ENCODE measurements at regions not wholly inside any gene's neighbourhood (a gene's known extent, or its start where the extent isn't known, plus 50 kb on each side); places are given as distances from the start of the nearest gene placed in this dataset.
A peak's percentile ranks its signal among the peaks of the same experiment; 100 is the strongest.

DNA sequence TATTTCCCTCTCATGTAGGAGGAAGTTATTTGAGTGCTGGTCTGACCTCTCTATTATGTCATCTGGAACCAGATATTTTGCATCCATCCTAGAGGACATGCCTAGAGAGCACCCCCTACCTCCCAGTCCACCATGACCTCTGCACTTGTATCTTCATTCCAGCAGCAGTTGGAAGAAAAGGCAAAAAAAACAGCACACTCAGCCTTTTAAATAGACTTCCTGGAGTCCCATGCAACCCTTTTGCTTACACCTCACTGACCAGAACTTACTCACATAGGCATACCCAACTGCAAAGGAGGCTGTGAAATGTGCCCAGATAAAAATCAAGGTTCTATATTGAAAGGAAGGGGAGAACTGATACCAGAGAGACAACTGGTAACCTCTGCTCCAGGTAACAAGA is 92.3 kb upstream of the FHIT start:
- POLR2A ChIA-PET = no interaction called here
- DNase-seq (ENCODE audit: low spot score) (no peak), ATAC-seq (no peak)
- CTCF ChIA-PET = interaction anchor here (0.8 kb wide), 1 partner anchor 18 kb away, joined by 4 read pairs; no protein-coding TSS in a partner anchor
- Mint-ChIP-seq H3K27ac (no peak overlapping the region), H3K4me1 (peaks cover 3% of the 10 kb centered on the region; the same call in 1 of the 2 replicates), H3K27me3 (ENCODE audit: low read depth) (no peaks in the 10 kb centered on the region), H3K36me3 (peaks cover 2% of the 10 kb centered on the region; the same call in 1 of the 2 replicates), H3K9me3 (peaks cover 3% of the 10 kb centered on the region), H3K4me3 (no peak overlapping the region)
- TF ChIP-seq, protein P1, sequence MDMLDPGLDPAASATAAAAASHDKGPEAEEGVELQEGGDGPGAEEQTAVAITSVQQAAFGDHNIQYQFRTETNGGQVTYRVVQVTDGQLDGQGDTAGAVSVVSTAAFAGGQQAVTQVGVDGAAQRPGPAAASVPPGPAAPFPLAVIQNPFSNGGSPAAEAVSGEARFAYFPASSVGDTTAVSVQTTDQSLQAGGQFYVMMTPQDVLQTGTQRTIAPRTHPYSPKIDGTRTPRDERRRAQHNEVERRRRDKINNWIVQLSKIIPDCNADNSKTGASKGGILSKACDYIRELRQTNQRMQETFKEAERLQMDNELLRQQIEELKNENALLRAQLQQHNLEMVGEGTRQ (CRISPR knock-in tag; IDR thresholded peaks at IDR 0.05) = no peak
- no peak for TF ChIP-seq ZNF423 (CRISPR knock-in tag; IDR thresholded peaks at IDR 0.05)
- TF ChIP-seq, protein P2, sequence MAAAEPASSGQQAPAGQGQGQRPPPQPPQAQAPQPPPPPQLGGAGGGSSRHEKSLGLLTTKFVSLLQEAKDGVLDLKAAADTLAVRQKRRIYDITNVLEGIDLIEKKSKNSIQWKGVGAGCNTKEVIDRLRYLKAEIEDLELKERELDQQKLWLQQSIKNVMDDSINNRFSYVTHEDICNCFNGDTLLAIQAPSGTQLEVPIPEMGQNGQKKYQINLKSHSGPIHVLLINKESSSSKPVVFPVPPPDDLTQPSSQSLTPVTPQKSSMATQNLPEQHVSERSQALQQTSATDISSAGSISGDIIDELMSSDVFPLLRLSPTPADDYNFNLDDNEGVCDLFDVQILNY (CRISPR knock-in tag; IDR thresholded peaks at IDR 0.05) = no peak
- TF ChIP-seq, protein P3, sequence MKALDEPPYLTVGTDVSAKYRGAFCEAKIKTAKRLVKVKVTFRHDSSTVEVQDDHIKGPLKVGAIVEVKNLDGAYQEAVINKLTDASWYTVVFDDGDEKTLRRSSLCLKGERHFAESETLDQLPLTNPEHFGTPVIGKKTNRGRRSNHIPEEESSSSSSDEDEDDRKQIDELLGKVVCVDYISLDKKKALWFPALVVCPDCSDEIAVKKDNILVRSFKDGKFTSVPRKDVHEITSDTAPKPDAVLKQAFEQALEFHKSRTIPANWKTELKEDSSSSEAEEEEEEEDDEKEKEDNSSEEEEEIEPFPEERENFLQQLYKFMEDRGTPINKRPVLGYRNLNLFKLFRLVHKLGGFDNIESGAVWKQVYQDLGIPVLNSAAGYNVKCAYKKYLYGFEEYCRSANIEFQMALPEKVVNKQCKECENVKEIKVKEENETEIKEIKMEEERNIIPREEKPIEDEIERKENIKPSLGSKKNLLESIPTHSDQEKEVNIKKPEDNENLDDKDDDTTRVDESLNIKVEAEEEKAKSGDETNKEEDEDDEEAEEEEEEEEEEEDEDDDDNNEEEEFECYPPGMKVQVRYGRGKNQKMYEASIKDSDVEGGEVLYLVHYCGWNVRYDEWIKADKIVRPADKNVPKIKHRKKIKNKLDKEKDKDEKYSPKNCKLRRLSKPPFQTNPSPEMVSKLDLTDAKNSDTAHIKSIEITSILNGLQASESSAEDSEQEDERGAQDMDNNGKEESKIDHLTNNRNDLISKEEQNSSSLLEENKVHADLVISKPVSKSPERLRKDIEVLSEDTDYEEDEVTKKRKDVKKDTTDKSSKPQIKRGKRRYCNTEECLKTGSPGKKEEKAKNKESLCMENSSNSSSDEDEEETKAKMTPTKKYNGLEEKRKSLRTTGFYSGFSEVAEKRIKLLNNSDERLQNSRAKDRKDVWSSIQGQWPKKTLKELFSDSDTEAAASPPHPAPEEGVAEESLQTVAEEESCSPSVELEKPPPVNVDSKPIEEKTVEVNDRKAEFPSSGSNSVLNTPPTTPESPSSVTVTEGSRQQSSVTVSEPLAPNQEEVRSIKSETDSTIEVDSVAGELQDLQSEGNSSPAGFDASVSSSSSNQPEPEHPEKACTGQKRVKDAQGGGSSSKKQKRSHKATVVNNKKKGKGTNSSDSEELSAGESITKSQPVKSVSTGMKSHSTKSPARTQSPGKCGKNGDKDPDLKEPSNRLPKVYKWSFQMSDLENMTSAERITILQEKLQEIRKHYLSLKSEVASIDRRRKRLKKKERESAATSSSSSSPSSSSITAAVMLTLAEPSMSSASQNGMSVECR (CRISPR knock-in tag; IDR thresholded peaks at IDR 0.05; ENCODE audit: borderline replicate concordance) = no peak
- TF ChIP-seq MXD4 (CRISPR knock-in tag; IDR thresholded peaks at IDR 0.05; ENCODE audit: borderline replicate concordance) = no peak
- no peak for TF ChIP-seq SP1 (CRISPR knock-in tag; conservative IDR thresholded peaks at IDR 0.05)
- TF ChIP-seq, protein P4, sequence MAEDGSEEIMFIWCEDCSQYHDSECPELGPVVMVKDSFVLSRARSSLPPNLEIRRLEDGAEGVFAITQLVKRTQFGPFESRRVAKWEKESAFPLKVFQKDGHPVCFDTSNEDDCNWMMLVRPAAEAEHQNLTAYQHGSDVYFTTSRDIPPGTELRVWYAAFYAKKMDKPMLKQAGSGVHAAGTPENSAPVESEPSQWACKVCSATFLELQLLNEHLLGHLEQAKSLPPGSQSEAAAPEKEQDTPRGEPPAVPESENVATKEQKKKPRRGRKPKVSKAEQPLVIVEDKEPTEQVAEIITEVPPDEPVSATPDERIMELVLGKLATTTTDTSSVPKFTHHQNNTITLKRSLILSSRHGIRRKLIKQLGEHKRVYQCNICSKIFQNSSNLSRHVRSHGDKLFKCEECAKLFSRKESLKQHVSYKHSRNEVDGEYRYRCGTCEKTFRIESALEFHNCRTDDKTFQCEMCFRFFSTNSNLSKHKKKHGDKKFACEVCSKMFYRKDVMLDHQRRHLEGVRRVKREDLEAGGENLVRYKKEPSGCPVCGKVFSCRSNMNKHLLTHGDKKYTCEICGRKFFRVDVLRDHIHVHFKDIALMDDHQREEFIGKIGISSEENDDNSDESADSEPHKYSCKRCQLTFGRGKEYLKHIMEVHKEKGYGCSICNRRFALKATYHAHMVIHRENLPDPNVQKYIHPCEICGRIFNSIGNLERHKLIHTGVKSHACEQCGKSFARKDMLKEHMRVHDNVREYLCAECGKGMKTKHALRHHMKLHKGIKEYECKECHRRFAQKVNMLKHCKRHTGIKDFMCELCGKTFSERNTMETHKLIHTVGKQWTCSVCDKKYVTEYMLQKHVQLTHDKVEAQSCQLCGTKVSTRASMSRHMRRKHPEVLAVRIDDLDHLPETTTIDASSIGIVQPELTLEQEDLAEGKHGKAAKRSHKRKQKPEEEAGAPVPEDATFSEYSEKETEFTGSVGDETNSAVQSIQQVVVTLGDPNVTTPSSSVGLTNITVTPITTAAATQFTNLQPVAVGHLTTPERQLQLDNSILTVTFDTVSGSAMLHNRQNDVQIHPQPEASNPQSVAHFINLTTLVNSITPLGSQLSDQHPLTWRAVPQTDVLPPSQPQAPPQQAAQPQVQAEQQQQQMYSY (CRISPR knock-in tag; IDR thresholded peaks at IDR 0.05) = no peak

DNA sequence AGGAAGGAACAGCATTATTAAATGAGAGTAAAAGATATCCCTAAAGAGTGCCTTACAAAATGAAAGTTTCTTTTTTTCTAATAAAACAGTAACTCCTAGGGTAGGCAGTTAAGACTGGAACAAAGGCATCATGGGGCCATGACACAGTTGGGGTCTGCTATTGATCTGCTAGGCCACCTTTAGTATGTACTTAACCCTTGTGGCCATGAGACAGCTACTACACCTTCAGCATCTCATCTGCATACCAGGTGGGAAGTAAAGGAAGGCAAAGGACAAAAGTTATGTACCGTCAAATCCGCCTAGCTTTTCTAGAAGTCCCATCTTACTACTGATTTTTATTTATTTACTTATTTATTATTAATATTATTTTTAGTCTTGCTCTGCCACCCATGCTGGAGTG is 93.8 kb upstream of the FHIT start:
- DNase-seq (ENCODE audit: low spot score) = no peak
- Mint-ChIP-seq H3K36me3 (no peaks in the 10 kb centered on the region), H3K4me1 (peaks cover 6% of the 10 kb centered on the region; the same call in 1 of the 2 replicates), H3K9me3 (no peaks in the 10 kb centered on the region), H3K27ac (no peak overlapping the region), H3K4me3 (no peak overlapping the region), H3K27me3 (ENCODE audit: low read depth) (no peaks in the 10 kb centered on the region)
- no peak for TF ChIP-seq MYBL2 (CRISPR knock-in tag; IDR thresholded peaks at IDR 0.05)
- TF ChIP-seq, protein P5, sequence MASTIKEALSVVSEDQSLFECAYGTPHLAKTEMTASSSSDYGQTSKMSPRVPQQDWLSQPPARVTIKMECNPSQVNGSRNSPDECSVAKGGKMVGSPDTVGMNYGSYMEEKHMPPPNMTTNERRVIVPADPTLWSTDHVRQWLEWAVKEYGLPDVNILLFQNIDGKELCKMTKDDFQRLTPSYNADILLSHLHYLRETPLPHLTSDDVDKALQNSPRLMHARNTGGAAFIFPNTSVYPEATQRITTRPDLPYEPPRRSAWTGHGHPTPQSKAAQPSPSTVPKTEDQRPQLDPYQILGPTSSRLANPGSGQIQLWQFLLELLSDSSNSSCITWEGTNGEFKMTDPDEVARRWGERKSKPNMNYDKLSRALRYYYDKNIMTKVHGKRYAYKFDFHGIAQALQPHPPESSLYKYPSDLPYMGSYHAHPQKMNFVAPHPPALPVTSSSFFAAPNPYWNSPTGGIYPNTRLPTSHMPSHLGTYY (CRISPR knock-in tag; IDR thresholded peaks at IDR 0.05) = no peak
- no peak for TF ChIP-seq NR2C2 (CRISPR knock-in tag; IDR thresholded peaks at IDR 0.05)
- TF ChIP-seq, protein P6, sequence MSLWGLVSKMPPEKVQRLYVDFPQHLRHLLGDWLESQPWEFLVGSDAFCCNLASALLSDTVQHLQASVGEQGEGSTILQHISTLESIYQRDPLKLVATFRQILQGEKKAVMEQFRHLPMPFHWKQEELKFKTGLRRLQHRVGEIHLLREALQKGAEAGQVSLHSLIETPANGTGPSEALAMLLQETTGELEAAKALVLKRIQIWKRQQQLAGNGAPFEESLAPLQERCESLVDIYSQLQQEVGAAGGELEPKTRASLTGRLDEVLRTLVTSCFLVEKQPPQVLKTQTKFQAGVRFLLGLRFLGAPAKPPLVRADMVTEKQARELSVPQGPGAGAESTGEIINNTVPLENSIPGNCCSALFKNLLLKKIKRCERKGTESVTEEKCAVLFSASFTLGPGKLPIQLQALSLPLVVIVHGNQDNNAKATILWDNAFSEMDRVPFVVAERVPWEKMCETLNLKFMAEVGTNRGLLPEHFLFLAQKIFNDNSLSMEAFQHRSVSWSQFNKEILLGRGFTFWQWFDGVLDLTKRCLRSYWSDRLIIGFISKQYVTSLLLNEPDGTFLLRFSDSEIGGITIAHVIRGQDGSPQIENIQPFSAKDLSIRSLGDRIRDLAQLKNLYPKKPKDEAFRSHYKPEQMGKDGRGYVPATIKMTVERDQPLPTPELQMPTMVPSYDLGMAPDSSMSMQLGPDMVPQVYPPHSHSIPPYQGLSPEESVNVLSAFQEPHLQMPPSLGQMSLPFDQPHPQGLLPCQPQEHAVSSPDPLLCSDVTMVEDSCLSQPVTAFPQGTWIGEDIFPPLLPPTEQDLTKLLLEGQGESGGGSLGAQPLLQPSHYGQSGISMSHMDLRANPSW (CRISPR knock-in tag; conservative IDR thresholded peaks at IDR 0.05; ENCODE audit: low read depth) = no peak
- TF ChIP-seq, protein P7, sequence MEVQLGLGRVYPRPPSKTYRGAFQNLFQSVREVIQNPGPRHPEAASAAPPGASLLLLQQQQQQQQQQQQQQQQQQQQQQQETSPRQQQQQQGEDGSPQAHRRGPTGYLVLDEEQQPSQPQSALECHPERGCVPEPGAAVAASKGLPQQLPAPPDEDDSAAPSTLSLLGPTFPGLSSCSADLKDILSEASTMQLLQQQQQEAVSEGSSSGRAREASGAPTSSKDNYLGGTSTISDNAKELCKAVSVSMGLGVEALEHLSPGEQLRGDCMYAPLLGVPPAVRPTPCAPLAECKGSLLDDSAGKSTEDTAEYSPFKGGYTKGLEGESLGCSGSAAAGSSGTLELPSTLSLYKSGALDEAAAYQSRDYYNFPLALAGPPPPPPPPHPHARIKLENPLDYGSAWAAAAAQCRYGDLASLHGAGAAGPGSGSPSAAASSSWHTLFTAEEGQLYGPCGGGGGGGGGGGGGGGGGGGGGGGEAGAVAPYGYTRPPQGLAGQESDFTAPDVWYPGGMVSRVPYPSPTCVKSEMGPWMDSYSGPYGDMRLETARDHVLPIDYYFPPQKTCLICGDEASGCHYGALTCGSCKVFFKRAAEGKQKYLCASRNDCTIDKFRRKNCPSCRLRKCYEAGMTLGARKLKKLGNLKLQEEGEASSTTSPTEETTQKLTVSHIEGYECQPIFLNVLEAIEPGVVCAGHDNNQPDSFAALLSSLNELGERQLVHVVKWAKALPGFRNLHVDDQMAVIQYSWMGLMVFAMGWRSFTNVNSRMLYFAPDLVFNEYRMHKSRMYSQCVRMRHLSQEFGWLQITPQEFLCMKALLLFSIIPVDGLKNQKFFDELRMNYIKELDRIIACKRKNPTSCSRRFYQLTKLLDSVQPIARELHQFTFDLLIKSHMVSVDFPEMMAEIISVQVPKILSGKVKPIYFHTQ (CRISPR knock-in tag; IDR thresholded peaks at IDR 0.05) = no peak
- ATAC-seq = peak; percentile 79
- CTCF ChIA-PET = interaction anchor here (0.6 kb wide), 1 partner anchor 1487 kb away, joined by 3 read pairs; no protein-coding TSS in a partner anchor
- POLR2A ChIA-PET = no interaction called here
